ENCODE measurements at regions not wholly inside any gene's neighbourhood (a gene's known extent, or its start where the extent isn't known, plus 50 kb on each side); places are given as distances from the start of the nearest gene placed in this dataset.

DNA sequence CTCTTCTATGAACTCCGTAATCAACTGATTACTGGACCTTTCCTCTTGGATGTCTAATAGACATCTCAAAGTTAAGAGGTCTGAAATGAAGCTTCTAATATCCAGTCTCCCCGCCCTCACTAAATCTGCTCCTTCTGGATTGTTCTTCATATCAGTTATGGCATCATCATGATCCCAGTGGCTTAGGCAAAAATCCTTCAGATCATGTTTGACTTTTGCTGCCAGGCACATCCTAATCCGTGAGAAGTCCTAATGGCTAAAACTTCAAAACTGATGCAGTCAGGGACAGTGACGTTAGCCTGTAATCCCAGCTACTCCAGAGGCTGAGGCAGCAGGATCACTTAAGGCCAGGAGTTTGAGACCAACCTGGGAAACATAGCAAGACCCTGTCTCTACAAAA is 55.1 kb upstream of the GUCY1A1 start:
- TF ChIP-seq GATA3 (IDR thresholded peaks at IDR 0.05; ENCODE audit: low read depth, low read length) (no peak), GATA2 (IDR thresholded peaks at IDR 0.05; ENCODE audit: low read depth, low read length) (no peak)
